ENCODE measurements at regions not wholly inside any gene's neighbourhood (a gene's known extent, or its start where the extent isn't known, plus 50 kb on each side); places are given as distances from the start of the nearest gene placed in this dataset.

GRCh38 chr1:217955723-217956122 is 324.6 kb downstream of the SPATA17 start:
- Mint-ChIP-seq H3K4me1 (no peaks in the 10 kb centered on the region), H3K9me3 (peaks cover 4% of the 10 kb centered on the region), H3K27ac (no peak overlapping the region), H3K27me3 (ENCODE audit: insufficient read depth) (no peaks in the 10 kb centered on the region), H3K4me3 (no peak overlapping the region), H3K36me3 (ENCODE audit: low read depth) (no peaks in the 10 kb centered on the region)
- no peak overlapping the region for H3K4me3 ChIP-seq (ENCODE audit: low read length)
- no peak for TF ChIP-seq CTCF (conservative IDR thresholded peaks at IDR 0.05)
- no peaks in the 10 kb centered on the region for H3K36me3 ChIP-seq (ENCODE audit: control insufficient read depth, insufficient read depth, low read length)
- no peak overlapping the region for H3K9ac ChIP-seq (ENCODE audit: extremely low read depth, low read length, poor library complexity, severe bottlenecking)
- peak; percentile 47 for DNase-seq
- H3K27ac ChIP-seq (ENCODE audit: low read depth, low read length), result no peak overlapping the region
- no peaks in the 10 kb centered on the region for H3K27me3 ChIP-seq (ENCODE audit: control insufficient read depth, insufficient read depth, low read length, poor library complexity, severe bottlenecking)
- H3K4me1 ChIP-seq (ENCODE audit: control insufficient read depth, insufficient read depth, low read length), result no peaks in the 10 kb centered on the region
- H3K9me3 ChIP-seq (ENCODE audit: control insufficient read depth, low read length), result no peaks in the 10 kb centered on the region

- peaks cover 9% of the 10 kb centered on the region for H3K9me3 Mint-ChIP-seq
- no peak for TF ChIP-seq CTCF (conservative IDR thresholded peaks at IDR 0.05)
- no peaks in the 10 kb centered on the region for H3K36me3 Mint-ChIP-seq (ENCODE audit: low read depth)
- peak; percentile 45 for DNase-seq
- no peak overlapping the region for H3K27ac Mint-ChIP-seq
- no peaks in the 10 kb centered on the region for H3K4me1 Mint-ChIP-seq
- Histone ChIP-seq H3K27me3 (ENCODE audit: control insufficient read depth, insufficient read depth, low read length, poor library complexity, severe bottlenecking) (no peaks in the 10 kb centered on the region), H3K9me3 (ENCODE audit: control insufficient read depth, low read length) (no peaks in the 10 kb centered on the region), H3K9ac (ENCODE audit: extremely low read depth, low read length, poor library complexity, severe bottlenecking) (no peak overlapping the region), H3K4me1 (ENCODE audit: control insufficient read depth, insufficient read depth, low read length) (no peaks in the 10 kb centered on the region), H3K27ac (ENCODE audit: low read depth, low read length) (no peak overlapping the region), H3K36me3 (ENCODE audit: control insufficient read depth, insufficient read depth, low read length) (no peaks in the 10 kb centered on the region), H3K4me3 (ENCODE audit: low read length) (no peak overlapping the region)
- no peak overlapping the region for H3K4me3 Mint-ChIP-seq
- 89 to 93% methylated on average over 6 to 8 of the region's 8 CpGs for WGBS, 2 experiments (ENCODE audit: insufficient coverage in 1 of 2, insufficient read length in 1 of 2)
- no peaks in the 10 kb centered on the region for H3K27me3 Mint-ChIP-seq (ENCODE audit: insufficient read depth)
These were observed 319.8 kb upstream of the RRP15 start for GRCh38 chr1:217965156-217965786.

GRCh38 chr1:217968085-217968484 is 317.0 kb upstream of the RRP15 start:
- no peaks in the 10 kb centered on the region for H3K4me1 Mint-ChIP-seq
- DNase-seq, result no peak
- no peaks in the 10 kb centered on the region for H3K27me3 ChIP-seq (ENCODE audit: control insufficient read depth, insufficient read depth, low read length, poor library complexity, severe bottlenecking)
- no peaks in the 10 kb centered on the region for H3K36me3 ChIP-seq (ENCODE audit: control insufficient read depth, insufficient read depth, low read length)
- no peak overlapping the region for H3K4me3 ChIP-seq (ENCODE audit: low read length)
- H3K4me1 ChIP-seq (ENCODE audit: control insufficient read depth, insufficient read depth, low read length), result no peaks in the 10 kb centered on the region
- no peak overlapping the region for H3K27ac Mint-ChIP-seq
- no peaks in the 10 kb centered on the region for H3K27me3 Mint-ChIP-seq (ENCODE audit: insufficient read depth)
- no peak overlapping the region for H3K9ac ChIP-seq (ENCODE audit: extremely low read depth, low read length, poor library complexity, severe bottlenecking)
- no peaks in the 10 kb centered on the region for H3K9me3 ChIP-seq (ENCODE audit: control insufficient read depth, low read length)
- H3K36me3 Mint-ChIP-seq (ENCODE audit: low read depth), result no peaks in the 10 kb centered on the region
- 85 to 90% methylated on average over 7 of the region's 7 CpGs for WGBS, 2 experiments (ENCODE audit: insufficient coverage in 1 of 2, insufficient read length in 1 of 2)
- no peak for TF ChIP-seq CTCF (conservative IDR thresholded peaks at IDR 0.05)
- H3K9me3 Mint-ChIP-seq, result peaks cover 9% of the 10 kb centered on the region
- no peak overlapping the region for H3K27ac ChIP-seq (ENCODE audit: low read depth, low read length)
- no peak overlapping the region for H3K4me3 Mint-ChIP-seq

Data from endodermal cell (in vitro differentiated cells).